Right ventricle myocardium superior (tissue), 1 donor: ENCODE measurements at regions not wholly inside any gene's neighbourhood (a gene's known extent, or its start where the extent isn't known, plus 50 kb on each side); places are given as distances from the start of the nearest gene placed in this dataset.

ENCODE experiments used
- ATAC-seq: fragments of 200-7000 bp; cut with Tn5 transposase; one replicate; pipeline ENCODE4 v1.9.1; 2020; ENCODE audit warnings: mild to moderate bottlenecking; ENCODE audit not compliant: poor library complexity
- DNase-seq: peaks from one replicate; pipeline ENCODE4 v3.0.0-alpha.2; 2020
- intact Hi-C: fragments of 100-400 bp; cut with DNase I; formaldehyde crosslinking; loops from one replicate; pipeline ENCODE4 v1.11.2; 2022
- donor health status: DM: no; HTN: yes; CAD: no; lungs with severe emphysema.

DNA sequence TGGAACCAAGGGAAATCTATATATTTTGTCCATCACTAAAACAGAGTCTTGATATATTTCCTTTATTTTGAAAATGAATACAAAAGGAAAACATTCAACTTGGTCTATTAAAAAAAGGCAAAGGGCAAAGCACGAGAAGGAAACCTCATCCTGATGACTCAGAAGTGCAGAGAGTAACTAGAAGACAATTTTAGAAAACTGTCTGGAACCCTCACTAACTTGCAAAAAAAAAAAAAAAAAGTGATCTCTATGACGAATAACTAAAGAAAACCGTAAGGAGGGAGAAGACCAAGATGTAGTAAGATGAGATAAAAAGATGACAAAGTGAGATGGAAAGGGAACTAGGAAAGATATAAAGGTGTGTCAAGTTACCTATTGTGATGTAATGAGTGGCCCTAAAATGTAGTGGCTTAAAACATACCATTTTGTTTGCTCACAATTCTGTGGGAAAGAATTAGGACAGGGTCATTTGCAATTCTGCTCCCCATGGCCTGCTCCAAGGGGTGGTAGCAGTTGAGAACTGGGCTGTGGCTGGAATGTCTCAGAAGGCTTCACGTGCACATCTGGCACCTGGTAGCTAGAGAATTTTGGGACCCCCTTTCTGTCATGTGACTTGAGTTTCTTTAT, 303.0 kb downstream of the DYSF start:
- no peak for ATAC-seq

DNA sequence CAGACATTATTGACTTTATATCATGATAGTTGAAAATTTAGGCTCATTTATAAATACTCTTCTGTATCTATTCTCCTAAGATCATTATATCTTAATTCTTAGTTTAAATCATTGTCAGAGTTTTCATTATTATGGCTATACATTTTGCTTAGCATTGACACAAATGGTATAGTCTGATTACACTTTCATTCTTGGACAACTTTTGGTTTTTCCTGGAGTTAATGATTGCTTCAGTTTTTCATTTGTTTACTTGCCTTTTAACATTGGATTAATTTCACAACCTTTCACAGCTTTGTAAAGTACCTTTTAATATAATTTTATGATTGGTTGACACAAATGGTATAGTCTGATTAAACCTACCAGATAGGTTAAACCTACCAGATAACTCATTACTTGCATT, 298.2 kb downstream of the DYSF start:
- intact Hi-C loops, result no loop called here
- ATAC-seq, result no peak

More for the DNA sequence above, 303.0 kb downstream of the DYSF start:
- intact Hi-C loops, result no loop called here
- no peak for DNase-seq

DNA sequence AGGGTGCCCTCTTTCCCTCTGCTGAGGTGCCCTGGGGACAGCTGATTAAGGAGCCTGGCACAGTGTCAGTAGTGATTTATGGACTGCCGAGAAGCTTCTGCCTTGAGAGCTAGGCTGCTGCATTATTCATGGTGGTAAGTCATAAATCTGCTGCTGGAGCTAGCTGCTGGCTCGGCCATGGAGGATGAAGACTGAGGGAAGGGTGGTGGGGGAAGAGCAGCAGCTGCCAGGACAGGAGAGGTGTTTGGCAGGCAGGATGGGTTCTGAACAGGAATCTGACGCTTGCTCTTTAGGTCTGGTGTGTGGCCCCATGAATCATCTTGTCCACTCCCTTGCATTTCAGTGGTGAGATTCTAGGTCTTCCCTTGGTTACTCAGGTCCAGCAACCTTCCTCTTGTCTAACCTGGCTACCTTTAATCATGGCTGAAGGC, 296.3 kb downstream of the DYSF start:
- DNase-seq (no peak), ATAC-seq (no peak)
- intact Hi-C loops, result no loop called here

More for the DNA sequence above, 298.2 kb downstream of the DYSF start:
- DNase-seq, result no peak

DNA sequence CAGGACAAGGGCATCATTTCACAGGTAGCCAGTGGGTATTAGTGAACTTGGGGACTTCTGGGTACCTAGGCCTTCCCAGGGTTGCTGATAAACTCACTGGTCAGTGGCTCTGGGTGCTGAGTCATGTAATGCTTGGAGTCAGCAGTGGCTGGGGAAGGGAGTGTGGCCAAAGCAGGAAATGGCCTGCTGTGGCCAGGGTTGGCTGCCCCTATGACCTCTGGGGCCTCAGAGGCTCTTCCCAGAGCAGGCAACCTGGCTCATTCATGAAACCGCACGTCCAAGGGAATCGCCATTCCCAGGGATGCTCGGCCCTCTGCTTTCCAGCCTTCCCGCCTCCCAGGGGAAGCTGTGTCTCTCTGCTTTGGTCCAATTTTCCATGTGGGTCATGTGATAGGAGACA, 294.9 kb downstream of the DYSF start:
- intact Hi-C loops, result no loop called here
- DNase-seq, result peak; percentile 73
- peak; percentile 73 for ATAC-seq

DNA sequence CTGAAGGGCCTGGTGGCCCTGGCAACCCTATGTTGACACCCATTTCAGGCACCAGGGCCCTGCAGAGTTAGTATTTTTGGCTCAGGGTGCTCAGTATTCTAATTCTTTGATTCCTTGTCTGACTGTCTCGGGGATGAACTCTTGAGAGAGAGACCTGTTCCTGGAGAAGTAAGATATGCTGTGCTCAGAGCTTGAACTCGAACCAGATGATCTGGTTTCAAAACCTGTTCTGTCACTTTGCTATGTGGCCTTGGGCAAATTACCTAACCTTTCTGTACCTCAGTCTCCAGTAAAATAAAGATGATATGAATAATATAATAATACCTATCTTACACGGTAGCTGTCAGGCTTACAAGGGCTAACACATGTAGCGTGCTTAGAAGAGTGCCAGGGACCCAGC, 294.2 kb downstream of the DYSF start:
- DNase-seq (no peak), ATAC-seq (no peak)
- intact Hi-C loops, result no loop called here

DNA sequence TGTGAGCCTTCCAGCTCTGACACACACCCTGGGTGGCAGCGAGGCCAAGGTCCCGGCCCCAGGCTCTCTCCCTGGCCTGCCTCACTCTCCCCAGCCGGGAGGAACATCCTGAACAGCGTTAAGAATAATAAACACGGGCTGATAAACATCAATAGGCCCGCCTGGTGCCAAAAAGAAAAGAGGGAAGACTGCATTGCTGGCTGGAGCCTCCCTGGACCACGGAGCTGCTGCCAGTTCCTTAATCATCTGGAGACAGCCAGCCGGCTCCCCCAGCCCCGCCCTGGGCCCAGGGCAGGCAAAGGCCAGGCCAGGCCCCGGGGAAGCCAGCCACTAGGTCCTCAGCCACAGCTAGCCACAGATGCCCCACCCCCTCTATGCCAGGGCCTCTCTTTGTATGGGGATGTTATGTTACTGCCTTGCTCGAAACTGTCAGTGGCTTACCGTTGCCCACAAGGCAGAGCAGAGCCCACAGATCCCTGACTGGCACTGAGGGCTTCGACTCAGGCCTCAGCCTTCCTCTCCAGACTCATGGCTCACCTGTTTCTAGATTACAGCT, 293.7 kb downstream of the DYSF start:
- peak; percentile 36 for ATAC-seq
- intact Hi-C loops, result no loop called here
- DNase-seq, result peak; percentile 70

DNA sequence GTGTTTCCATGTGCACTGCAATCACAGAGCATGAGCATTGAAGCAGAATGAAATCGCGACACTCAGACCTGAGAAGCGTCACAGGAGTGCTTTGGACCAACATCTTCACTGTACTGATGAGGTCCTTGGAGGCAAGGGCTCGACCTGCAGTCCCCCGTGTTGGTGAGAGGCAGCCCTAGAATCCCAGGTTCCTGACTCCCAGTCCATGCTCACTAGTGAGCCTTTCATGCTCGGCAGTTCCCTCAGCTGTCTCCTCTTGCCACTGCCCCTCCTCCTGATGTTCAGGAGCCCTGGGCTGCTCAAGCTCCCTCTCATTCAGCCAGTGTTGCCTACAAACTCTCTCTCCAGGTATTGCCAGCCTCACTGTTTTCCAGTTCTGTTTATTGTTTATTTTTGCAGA, 291.4 kb downstream of the DYSF start:
- ATAC-seq (no peak), DNase-seq (no peak)
- intact Hi-C loops, result no loop called here

DNA sequence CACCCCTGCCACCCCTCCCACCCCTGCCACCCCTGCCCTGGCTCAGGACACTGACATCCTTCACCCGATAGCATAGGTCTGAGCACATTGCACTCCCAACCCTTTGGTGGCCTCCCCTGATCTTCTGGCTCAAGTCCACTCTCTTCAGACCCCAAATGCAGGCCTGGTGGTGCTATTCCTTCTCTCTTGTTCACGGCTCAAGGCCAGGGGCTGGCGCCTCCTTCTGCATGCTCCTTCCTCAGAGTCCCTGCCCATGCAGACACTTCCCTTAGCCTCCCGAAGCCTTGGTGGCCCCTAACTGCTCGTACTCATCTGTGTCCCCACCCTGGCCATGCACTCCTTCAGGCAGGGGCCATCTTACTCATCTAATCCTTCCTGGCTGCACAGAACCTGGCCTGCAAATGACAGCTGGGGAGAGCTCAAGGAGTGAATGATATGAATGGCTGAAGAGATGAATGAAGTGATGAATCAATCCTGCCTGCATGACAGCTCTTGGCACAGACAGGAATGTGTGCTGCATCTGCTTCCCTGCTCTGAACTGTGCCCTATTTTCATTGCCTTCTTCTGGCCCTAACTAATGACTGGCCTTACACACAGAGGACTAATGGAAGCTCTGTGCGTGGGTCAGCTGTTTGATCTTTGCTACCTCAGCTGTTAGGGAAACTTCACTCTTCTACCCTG, 290.8 kb downstream of the DYSF start:
- intact Hi-C loops, result no loop called here
- DNase-seq (no peak), ATAC-seq (peak; percentile 21)

DNA sequence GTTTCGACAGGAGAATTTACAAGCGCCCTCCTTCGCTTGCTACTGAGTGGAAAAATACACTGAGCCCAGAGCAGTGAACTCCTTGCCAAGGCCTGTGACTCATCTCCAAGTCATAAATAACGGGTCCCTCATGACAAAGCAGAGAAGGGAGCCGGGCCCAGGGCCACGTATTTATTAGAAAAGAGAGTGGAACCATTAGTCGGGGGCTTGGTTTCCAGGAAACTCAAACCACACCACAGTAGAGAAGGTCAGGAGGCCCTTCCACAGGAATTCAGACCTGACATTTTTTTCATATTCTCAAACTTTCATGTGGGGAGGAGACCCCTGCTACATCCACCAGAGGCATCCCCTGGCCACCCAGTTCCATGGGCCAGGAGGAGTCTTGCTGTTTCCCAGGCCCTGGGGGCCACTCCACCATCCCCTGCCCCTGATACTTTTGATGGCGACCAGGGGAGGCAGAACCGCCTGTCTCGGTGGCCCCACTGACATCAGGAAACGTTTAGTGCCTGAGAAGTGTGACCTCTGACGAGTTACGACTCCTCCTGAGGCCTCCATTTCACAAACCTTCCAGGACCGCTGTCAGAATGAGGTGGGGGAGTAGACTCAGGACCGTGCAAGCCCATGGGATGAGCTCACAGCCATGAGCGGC, 289.7 kb downstream of the DYSF start:
- ATAC-seq (peak; percentile 89), DNase-seq (peak; percentile 81)
- intact Hi-C loops, result no loop called here

DNA sequence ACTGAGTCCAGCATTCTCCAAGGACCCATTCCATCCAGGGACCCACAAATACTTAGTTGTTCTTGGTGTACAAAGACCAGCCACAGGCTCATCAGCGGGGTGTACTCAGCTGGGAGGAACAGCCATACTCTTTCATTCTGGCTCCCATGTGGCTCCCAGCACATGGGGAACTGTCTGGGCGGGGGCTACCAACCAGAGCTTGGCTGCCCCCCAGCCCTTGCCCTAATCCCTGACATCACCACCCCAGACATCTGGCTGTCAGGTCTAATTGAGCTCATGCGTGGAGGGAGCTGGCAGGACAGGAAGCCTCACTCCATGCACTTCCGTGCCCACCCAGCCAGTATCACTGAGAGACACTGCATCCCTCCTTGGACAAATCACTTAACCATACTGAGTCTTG, 283.6 kb downstream of the DYSF start:
- ATAC-seq (peak; percentile 32), DNase-seq (no peak)

DNA sequence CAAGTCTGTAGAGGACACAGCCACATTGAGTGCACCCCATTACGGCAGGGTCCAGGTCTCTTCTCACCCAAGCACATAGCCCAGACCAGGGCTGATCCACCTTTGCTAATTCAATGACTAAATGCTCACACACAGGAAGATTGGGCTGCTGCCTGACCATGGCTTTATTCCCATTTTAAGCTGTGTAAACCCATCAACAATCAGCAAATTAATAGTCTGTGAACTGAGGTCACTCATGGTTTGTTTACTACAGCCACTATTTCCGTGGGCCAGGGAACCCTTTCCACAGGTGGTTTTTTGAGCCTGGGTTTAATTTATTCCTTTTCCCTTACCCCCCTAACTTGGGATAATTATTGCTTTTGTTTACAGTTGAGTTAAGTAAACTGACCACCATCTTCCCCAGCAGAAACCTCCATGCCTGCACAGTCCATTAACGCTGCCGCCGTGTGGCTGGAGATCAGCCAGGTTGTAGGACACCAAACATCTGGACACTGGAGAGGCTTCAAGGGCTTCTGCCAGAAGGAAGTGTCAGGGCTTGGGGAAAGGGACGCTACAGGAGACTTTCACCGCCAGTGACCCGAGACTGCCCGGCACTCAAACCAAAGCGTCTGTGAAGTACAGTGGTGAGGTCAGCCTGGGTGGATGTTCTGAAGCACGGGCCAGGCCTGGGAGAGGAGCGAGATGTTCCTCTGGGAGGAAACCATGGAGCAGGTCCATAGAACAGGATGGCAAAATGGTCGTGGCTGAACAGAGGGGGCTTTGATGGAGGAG, 282.9 kb downstream of the DYSF start:
- peak; percentile 78 for ATAC-seq
- intact Hi-C loops, result no loop called here
- peak; percentile 58 for DNase-seq

More for the DNA sequence above, 283.6 kb downstream of the DYSF start:
- intact Hi-C loops, result no loop called here
